Testis (tissue), 2 donors: ENCODE measurements at regions not wholly inside any gene's neighbourhood (a gene's known extent, or its start where the extent isn't known, plus 50 kb on each side); places are given as distances from the start of the nearest gene placed in this dataset.

ENCODE experiments used
- DNase-seq: peaks from one replicate; pipeline ENCODE4 v3.0.0-alpha.2; 2019
- H3K27ac ChIP-seq, 2 donors: fragments of 200-600 bp; sonication (generic); one replicate each; pipeline ENCODE4 v1.5.1; 2019
- H3K27me3 ChIP-seq: fragments of 200-600 bp; sonication (generic); one replicate; pipeline ENCODE4 v1.5.1; 2019
- H3K36me3 ChIP-seq: fragments of 200-600 bp; sonication (generic); one replicate; pipeline ENCODE4 v1.5.1; 2017; ENCODE audit warnings: low read depth; ENCODE audit errors: missing control alignments
- H3K4me1 ChIP-seq: fragments of 200-600 bp; sonication (generic); one replicate; pipeline ENCODE4 v1.5.1; 2019
- H3K4me3 ChIP-seq, 2 donors: fragments of 200-600 bp; sonication (generic); one replicate each; pipeline ENCODE4 v1.5.1; 2017 to 2019
- H3K9me3 ChIP-seq: fragments of 200-600 bp; sonication (generic); one replicate; pipeline ENCODE4 v1.5.1; 2017
- POLR2A ChIP-seq: fragments of 450-650 bp; IDR thresholded peaks from one replicate; pipeline ENCODE4 v1.6.1; 2017; ENCODE audit warnings: antibody characterized with exemption, mild to moderate bottlenecking, moderate library complexity
- WGBS, 2 donors: methylation state at CpG; one replicate each; pipeline ENCODE4 v1.1.5; 2018; 5-methylcytosine and 5-hydroxymethylcytosine counted together
- intact Hi-C: fragments of 100-400 bp; cut with DNase I; formaldehyde crosslinking; loops from one replicate; pipeline ENCODE4 v1.15.1; 2023; ENCODE audit warnings: low total_unique reads
- TF ChIP-seq, protein P1 (sequence below), 3 experiments: fragments of 450-650 bp in 2 of 3; fragments of 200-600 bp in 1 of 3; sonication (generic) in 1 of 3; IDR thresholded peaks; one replicate each; pipeline ENCODE4 v1.5.1; 2016 to 2019; ENCODE audit warnings: antibody characterized with exemption in 3 of 3, mild to moderate bottlenecking in 2 of 3, moderate library complexity in 1 of 3

DNA sequence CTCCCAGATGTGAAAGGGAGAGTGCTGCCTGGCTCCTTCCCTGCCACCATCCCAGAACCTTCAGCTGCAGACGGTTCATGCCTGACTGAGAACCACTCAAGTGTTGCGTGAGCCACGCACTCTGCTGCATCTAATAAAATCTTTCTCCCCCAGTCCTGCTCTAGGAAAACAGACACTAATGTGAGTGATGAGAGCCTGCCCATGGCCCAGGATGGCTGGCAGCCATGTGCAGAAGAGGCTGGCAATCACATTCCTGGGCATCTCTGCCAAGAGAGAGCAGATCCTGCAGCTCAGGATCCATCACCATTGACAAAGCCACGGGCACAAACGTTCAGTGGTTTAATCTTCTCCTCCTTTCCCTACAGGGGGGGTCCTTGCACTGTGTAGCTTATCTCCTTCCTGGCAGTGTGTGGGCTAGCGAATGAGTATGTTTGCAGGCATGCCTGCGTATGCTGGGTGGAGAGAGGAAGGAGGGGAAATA is 477.5 kb downstream of the SLC4A3 start:
- TF ChIP-seq POLR2A: no peak
- TF ChIP-seq, protein P1, sequence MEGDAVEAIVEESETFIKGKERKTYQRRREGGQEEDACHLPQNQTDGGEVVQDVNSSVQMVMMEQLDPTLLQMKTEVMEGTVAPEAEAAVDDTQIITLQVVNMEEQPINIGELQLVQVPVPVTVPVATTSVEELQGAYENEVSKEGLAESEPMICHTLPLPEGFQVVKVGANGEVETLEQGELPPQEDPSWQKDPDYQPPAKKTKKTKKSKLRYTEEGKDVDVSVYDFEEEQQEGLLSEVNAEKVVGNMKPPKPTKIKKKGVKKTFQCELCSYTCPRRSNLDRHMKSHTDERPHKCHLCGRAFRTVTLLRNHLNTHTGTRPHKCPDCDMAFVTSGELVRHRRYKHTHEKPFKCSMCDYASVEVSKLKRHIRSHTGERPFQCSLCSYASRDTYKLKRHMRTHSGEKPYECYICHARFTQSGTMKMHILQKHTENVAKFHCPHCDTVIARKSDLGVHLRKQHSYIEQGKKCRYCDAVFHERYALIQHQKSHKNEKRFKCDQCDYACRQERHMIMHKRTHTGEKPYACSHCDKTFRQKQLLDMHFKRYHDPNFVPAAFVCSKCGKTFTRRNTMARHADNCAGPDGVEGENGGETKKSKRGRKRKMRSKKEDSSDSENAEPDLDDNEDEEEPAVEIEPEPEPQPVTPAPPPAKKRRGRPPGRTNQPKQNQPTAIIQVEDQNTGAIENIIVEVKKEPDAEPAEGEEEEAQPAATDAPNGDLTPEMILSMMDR (IDR thresholded peaks at IDR 0.05): no peak
- peak; percentile 60 for DNase-seq
- WGBS, 2 donors: 58 to 71% methylated on average over 7 of the region's 7 CpGs
- H3K36me3 ChIP-seq: no peaks in the 10 kb centered on the region
- H3K27me3 ChIP-seq: no peaks in the 10 kb centered on the region
- intact Hi-C loops: no loop called here
- no peak overlapping the region for H3K27ac ChIP-seq
- H3K4me1 ChIP-seq: no peaks in the 10 kb centered on the region
- no peak overlapping the region for H3K4me3 ChIP-seq
- no peaks in the 10 kb centered on the region for H3K9me3 ChIP-seq

DNA sequence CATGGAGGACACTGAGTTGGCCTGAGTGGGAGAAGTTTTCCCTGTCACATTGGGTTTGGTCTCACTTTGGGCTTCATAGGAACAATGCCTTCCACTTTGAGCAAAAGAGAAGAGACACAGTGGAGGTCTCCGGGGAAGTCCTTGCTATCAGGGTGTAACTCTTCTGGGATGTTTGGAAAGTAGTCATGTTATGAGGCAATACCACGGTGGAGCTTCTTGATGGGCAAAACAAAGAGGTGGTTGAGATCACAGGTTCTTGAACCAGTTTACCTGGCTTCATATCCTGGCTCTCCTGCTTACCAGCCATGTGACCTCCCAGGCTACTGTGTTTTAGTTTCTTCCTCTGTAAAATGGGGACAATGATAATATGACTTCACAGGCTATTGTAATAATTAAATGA is 478.6 kb downstream of the SLC4A3 start:
- no peaks in the 10 kb centered on the region for H3K4me1 ChIP-seq
- no peak overlapping the region for H3K27ac ChIP-seq
- H3K9me3 ChIP-seq: no peaks in the 10 kb centered on the region
- no peak for DNase-seq
- WGBS, 2 donors: 76 to 83% methylated on average over 2 of the region's 2 CpGs
- intact Hi-C loops: no loop called here
- TF ChIP-seq POLR2A: no peak
- TF ChIP-seq, protein P1 (IDR thresholded peaks at IDR 0.05): no peak
- no peaks in the 10 kb centered on the region for H3K36me3 ChIP-seq
- no peak overlapping the region for H3K4me3 ChIP-seq
- no peaks in the 10 kb centered on the region for H3K27me3 ChIP-seq

GRCh38 chr2:220107380-220107791 is 480.0 kb downstream of the SLC4A3 start:
- intact Hi-C loops: no loop called here
- Histone ChIP-seq H3K27ac (no peak overlapping the region), H3K36me3 (no peaks in the 10 kb centered on the region), H3K4me3 (no peak overlapping the region), H3K27me3 (no peaks in the 10 kb centered on the region), H3K4me1 (no peaks in the 10 kb centered on the region), H3K9me3 (no peaks in the 10 kb centered on the region)
- WGBS, 2 donors: 72 to 80% methylated on average over 4 of the region's 4 CpGs
- TF ChIP-seq, protein P1 (IDR thresholded peaks at IDR 0.05): no peak
- no peak for TF ChIP-seq POLR2A
- DNase-seq: no peak

DNA sequence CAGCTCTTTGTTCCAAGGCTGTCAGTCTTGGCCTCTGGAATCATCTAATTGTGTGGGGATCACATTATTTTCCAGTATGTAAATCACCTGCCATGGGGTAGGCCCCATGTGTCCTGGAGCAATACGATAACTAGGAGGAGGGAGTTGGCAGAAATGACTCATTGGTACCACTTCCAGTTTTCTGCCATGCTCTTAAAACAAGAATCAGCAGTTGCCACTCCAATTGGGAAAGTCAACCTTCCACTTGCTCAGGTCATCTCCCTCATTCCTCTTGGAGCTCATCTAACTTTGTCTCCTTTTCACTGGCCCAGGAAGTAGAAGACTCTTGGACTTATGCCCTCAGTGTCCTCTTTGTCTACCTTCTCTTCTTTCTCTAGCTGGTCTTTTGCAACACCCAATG is 487.0 kb downstream of the SLC4A3 start:
- no peaks in the 10 kb centered on the region for H3K27me3 ChIP-seq
- TF ChIP-seq, protein P1 (IDR thresholded peaks at IDR 0.05): no peak
- TF ChIP-seq POLR2A: no peak
- H3K36me3 ChIP-seq: no peaks in the 10 kb centered on the region
- H3K9me3 ChIP-seq: no peaks in the 10 kb centered on the region
- H3K4me1 ChIP-seq: no peaks in the 10 kb centered on the region
- intact Hi-C loops: no loop called here
- WGBS, 2 donors: 82 to 86% methylated on average over 1 of the region's 1 CpG
- no peak overlapping the region for H3K27ac ChIP-seq
- no peak overlapping the region for H3K4me3 ChIP-seq
- DNase-seq: no peak

- Histone ChIP-seq H3K27me3 (no peaks in the 10 kb centered on the region), H3K4me3 (no peak overlapping the region), H3K9me3 (no peaks in the 10 kb centered on the region), H3K36me3 (no peaks in the 10 kb centered on the region), H3K27ac (no peak overlapping the region), H3K4me1 (no peaks in the 10 kb centered on the region)
- DNase-seq: no peak
- intact Hi-C loops: no loop called here
- no peak for TF ChIP-seq POLR2A
- TF ChIP-seq, protein P1 (IDR thresholded peaks at IDR 0.05): no peak
- 21 to 38% methylated on average over 5 of the region's 5 CpGs for WGBS, 2 donors
Measured at GRCh38 chr2:220117025-220117424, 489.6 kb downstream of the SLC4A3 start.
